AG09309 (cell line): ENCODE measurements at regions not wholly inside any gene's neighbourhood (a gene's known extent, or its start where the extent isn't known, plus 50 kb on each side); places are given as distances from the start of the nearest gene placed in this dataset.

Experiments used
- DNase-seq: peaks from one replicate; pipeline ENCODE4 v3.0.0-alpha.2; 2010; ENCODE audit warnings: low read depth
- H3K4me3 ChIP-seq: 2 replicates; pipeline ENCODE4 v1.5.1; 2011; ENCODE audit warnings: mild to moderate bottlenecking, low read depth, low read length, moderate library complexity; ENCODE audit not compliant: control insufficient read depth
- TF ChIP-seq, protein P1 (sequence below): IDR thresholded peaks from 2 replicates; pipeline ENCODE4 v1.5.1; 2011; ENCODE audit warnings: mild to moderate bottlenecking, low read depth, low read length, inconsistent platforms; ENCODE audit not compliant: insufficient read depth, control insufficient read depth; ENCODE audit errors: missing control alignments

DNA sequence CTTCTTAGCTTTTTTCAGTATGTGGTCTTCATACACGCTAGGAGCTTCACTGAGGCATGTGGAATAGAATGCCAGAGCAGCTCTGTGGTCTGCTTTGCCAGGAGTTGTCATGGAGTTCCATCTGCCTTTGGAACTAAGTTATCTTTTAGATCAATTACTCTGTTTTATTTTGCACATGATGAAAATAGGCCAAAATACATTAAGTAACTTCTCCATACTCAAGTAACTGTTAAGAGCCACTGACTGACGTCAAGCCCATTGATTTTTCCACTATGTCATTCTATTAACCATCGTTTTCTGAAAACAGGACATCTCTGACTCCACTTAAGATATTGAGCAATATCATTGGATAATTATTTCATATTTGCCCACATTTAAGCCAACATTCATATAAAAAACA is 415.1 kb upstream of the MAD2L1 start:
- TF ChIP-seq, protein P1, sequence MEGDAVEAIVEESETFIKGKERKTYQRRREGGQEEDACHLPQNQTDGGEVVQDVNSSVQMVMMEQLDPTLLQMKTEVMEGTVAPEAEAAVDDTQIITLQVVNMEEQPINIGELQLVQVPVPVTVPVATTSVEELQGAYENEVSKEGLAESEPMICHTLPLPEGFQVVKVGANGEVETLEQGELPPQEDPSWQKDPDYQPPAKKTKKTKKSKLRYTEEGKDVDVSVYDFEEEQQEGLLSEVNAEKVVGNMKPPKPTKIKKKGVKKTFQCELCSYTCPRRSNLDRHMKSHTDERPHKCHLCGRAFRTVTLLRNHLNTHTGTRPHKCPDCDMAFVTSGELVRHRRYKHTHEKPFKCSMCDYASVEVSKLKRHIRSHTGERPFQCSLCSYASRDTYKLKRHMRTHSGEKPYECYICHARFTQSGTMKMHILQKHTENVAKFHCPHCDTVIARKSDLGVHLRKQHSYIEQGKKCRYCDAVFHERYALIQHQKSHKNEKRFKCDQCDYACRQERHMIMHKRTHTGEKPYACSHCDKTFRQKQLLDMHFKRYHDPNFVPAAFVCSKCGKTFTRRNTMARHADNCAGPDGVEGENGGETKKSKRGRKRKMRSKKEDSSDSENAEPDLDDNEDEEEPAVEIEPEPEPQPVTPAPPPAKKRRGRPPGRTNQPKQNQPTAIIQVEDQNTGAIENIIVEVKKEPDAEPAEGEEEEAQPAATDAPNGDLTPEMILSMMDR: no peak
- no peak overlapping the region for H3K4me3 ChIP-seq
- DNase-seq: no peak

DNA sequence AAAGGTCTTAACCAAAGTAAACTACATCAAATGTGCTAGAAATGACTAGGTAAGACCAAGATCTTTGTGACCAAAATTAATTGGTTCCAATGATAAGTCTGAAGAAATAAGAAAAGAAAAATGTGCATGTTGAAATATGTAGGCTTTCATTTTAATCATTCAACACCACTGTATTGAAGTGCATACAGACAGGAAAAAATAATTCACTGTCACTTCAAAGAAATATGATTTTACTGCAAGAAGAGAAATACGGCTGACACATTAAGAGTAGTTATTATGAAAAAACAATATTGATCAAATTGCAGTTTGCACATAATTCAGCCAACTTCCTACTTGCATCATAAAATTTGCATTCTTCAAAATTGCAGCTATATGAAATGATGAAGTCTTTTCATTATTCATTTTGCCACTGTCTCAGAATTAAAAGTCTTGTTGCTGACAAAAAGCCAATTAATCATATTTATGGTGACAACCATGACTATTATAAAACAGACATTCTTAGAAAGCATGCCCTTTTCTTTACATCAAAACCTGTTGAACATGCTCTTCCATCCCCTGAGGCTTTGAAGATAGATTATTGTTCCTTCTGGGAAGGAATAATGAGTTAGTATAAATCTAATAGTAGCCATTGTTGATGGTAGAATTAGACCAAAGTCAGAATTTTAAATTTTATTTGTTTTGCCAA is 405.9 kb upstream of the MAD2L1 start:
- H3K4me3 ChIP-seq: no peak overlapping the region
- TF ChIP-seq, protein P1: no peak
- no peak for DNase-seq

DNA sequence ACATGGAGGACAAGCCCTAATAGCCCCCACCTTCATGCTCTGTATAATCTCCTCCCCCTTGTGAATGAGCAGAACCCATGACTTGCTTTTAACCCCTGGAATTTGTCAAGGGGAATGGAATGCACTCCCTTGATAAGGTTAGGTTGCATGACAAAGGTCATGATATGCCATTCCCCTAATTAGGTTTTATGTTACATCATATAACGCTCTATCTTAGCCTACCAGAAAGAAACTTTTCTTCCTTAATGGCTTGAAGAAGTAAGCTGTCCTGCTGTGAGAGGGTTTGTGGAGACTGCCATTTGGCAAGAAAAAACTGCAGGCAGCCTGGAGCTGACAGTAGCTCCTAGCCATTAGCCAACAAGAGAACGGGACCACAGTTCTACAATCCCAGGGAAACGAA is 399.8 kb upstream of the MAD2L1 start:
- H3K4me3 ChIP-seq: no peak overlapping the region
- no peak for DNase-seq
- TF ChIP-seq, protein P1: no peak

DNA sequence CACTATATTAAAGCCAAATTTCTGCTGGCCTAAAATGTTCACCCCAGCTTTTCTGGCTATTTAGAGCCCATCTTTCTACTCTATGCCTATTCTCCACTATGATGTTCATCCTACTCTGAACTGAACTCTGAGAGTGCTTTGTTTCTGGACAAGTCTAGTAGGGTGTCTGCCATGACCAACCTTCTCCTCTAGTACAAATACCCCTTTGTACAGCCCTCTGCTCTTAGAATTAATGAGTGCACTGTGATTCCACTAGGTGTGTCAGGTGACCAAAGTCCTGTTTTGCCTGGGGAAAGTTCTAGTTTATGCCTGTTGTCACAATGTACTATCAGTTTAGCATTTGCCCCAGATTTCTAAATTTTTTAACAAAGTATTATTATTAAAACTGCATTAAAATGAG is 388.1 kb upstream of the MAD2L1 start:
- H3K4me3 ChIP-seq: no peak overlapping the region
- TF ChIP-seq, protein P1: no peak
- DNase-seq: no peak

DNA sequence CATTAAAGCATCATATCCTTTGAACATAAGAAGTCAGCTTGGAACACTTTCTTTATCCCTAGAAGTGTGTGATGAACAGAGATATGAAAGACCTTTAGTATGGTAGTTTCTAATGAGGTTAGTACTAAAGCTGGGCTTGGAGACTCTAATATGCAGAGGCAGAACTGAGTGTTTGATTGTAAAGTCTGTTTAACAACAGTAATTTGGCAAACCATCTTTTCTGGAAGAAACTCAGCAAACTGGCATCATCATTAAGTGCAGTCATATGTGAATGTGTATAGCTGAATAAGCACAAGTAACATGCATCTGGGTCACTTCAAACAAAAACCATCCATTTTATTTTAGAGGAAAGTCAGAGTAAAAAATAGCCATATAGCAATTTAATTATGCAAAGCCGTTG is 385.9 kb upstream of the MAD2L1 start:
- TF ChIP-seq, protein P1: no peak
- no peak overlapping the region for H3K4me3 ChIP-seq
- DNase-seq: no peak

DNA sequence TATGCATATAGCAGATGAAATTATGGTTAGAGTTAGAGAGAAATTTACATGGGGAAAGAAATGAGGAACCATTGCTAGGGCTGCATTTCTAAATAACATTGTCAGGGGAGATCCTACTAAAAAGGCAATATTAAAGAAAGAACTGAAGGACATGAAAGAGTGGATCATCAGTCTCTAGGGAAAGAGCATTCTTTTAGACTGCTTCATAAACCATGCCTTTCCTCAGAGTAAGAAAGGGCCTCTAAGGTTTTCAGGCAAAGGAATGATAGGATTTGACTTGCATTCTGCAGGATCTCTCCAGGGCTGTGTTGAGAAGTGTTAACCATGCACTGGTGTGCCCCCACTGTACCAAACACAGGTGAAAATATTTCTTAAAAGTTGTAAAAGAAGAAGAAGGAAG is 385.4 kb upstream of the MAD2L1 start:
- no peak overlapping the region for H3K4me3 ChIP-seq
- TF ChIP-seq, protein P1: no peak
- no peak for DNase-seq
